Trophoblast cell (in vitro differentiated cells and primary cell): ENCODE measurements at regions not wholly inside any gene's neighbourhood (a gene's known extent, or its start where the extent isn't known, plus 50 kb on each side); places are given as distances from the start of the nearest gene placed in this dataset.

Source experiments
- DNase-seq, 2 donors: peaks; one replicate each; pipeline ENCODE4 v3.0.0-alpha.2; 2016
- H2AFZ ChIP-seq: 2 replicates; pipeline ENCODE4 v1.6.1; 2013; ENCODE audit warnings: low read length, moderate library complexity, mild to moderate bottlenecking; ENCODE audit not compliant: insufficient read depth, poor library complexity
- H2AK5ac ChIP-seq: 2 replicates; pipeline ENCODE4 v1.6.1; 2013; ENCODE audit warnings: mild to moderate bottlenecking, low read length
- H2BK120ac ChIP-seq: 2 replicates; pipeline ENCODE4 v1.6.1; 2013; ENCODE audit warnings: low read length, mild to moderate bottlenecking, moderate library complexity; ENCODE audit not compliant: insufficient read depth, poor library complexity
- H2BK12ac ChIP-seq: 2 replicates; pipeline ENCODE4 v1.6.1; 2013; ENCODE audit warnings: mild to moderate bottlenecking, low read length, moderate library complexity
- H2BK5ac ChIP-seq: 2 replicates; pipeline ENCODE4 v1.6.1; 2013; ENCODE audit warnings: low read length, low read depth, moderate library complexity, mild to moderate bottlenecking; ENCODE audit not compliant: poor library complexity
- H3K14ac ChIP-seq: 2 replicates; pipeline ENCODE4 v1.6.1; 2013; ENCODE audit warnings: mild to moderate bottlenecking, low read length
- H3K18ac ChIP-seq: 2 replicates; pipeline ENCODE4 v1.6.1; 2013; ENCODE audit warnings: mild to moderate bottlenecking, low read length
- H3K23ac ChIP-seq: 2 replicates; pipeline ENCODE4 v1.6.1; 2013; ENCODE audit warnings: low read length
- H3K27ac ChIP-seq: 2 replicates; pipeline ENCODE4 v1.5.1; 2013; ENCODE audit warnings: low read depth, mild to moderate bottlenecking, inconsistent platforms, low read length, moderate library complexity
- H3K27me3 ChIP-seq: 2 replicates; pipeline ENCODE4 v1.6.1; 2013; ENCODE audit warnings: inconsistent platforms, mild to moderate bottlenecking, low read length, moderate library complexity; ENCODE audit not compliant: insufficient read depth
- H3K36me3 ChIP-seq, 2 experiments: 1 replicate in 1 of 2; 2 replicates in 1 of 2; pipeline ENCODE4 v1.6.1; 2013; ENCODE audit warnings: low read length in 2 of 2, mild to moderate bottlenecking in 2 of 2, moderate library complexity in 1 of 2; ENCODE audit not compliant: insufficient read depth in 2 of 2, control insufficient read depth in 1 of 2
- H3K4ac ChIP-seq: 2 replicates; pipeline ENCODE4 v1.6.1; 2013; ENCODE audit warnings: low read depth, mild to moderate bottlenecking, low read length, moderate library complexity
- H3K4me1 ChIP-seq, 2 experiments: 1 replicate in 1 of 2; 2 replicates in 1 of 2; pipeline ENCODE4 v1.6.1; 2013; ENCODE audit warnings: low read length in 2 of 2, mild to moderate bottlenecking in 2 of 2, moderate library complexity in 1 of 2; ENCODE audit not compliant: insufficient read depth in 2 of 2, control insufficient read depth in 1 of 2
- H3K4me2 ChIP-seq: 2 replicates; pipeline ENCODE4 v1.6.1; 2013; ENCODE audit warnings: inconsistent platforms, mild to moderate bottlenecking, low read length, moderate library complexity
- H3K4me3 ChIP-seq: 2 replicates; pipeline ENCODE4 v1.5.1; 2013; ENCODE audit warnings: mild to moderate bottlenecking, low read depth, low read length, inconsistent platforms
- H3K79me1 ChIP-seq: one replicate; pipeline ENCODE4 v1.6.1; 2013; ENCODE audit warnings: low read length
- H3K79me2 ChIP-seq: 2 replicates; pipeline ENCODE4 v1.6.1; 2013; ENCODE audit warnings: low read length, mild to moderate bottlenecking; ENCODE audit not compliant: control insufficient read depth, insufficient read depth, poor library complexity
- H3K9ac ChIP-seq: 2 replicates; pipeline ENCODE4 v1.6.1; 2013; ENCODE audit warnings: mild to moderate bottlenecking, low read length
- H3K9me3 ChIP-seq: 2 replicates; pipeline ENCODE4 v1.6.1; 2013; ENCODE audit warnings: low read depth, mild to moderate bottlenecking, control low read depth, inconsistent platforms, low read length; ENCODE audit not compliant: insufficient read depth
- H4K12ac ChIP-seq: 2 replicates; pipeline ENCODE4 v1.6.1; 2013; ENCODE audit warnings: low read depth, mild to moderate bottlenecking, low read length, moderate library complexity
- H4K8ac ChIP-seq: 2 replicates; pipeline ENCODE4 v1.6.1; 2013; ENCODE audit warnings: low read depth, mild to moderate bottlenecking, low read length, moderate library complexity
- H4K91ac ChIP-seq: one replicate; pipeline ENCODE4 v1.6.1; 2013; ENCODE audit warnings: low read depth, mild to moderate bottlenecking, low read length, moderate library complexity
- WGBS: extraction: QIAGEN DNeasy Blood & Tissue Kit; methylation state at CpG from one replicate; pipeline ENCODE4 v1.1.7; 2013; ENCODE audit warnings: missing lambda C conversion rate; ENCODE audit not compliant: insufficient read length, insufficient coverage; ENCODE audit errors: extremely low coverage; 5-methylcytosine and 5-hydroxymethylcytosine counted together

DNA sequence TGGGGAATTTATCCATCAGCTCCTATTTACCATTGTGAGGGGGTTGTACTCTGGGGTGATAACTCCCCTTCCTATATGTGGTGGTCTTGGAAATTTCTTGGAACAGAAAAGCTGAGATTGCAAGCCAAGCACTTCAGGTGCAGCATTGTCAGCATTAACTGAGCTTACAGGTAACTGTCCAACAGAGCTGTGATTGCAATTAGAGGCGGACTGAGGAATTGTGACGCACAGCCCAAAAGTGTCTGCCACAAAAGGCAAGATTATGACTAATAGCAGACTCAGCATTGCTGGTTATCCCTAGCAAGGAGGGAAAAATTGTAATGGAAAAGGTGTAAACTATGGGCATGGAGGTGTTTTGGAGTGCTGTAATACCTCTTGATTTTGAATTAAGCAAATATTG, 126.1 kb upstream of the AGR3 start:
- Histone ChIP-seq H3K14ac (no peak overlapping the region), H3K9me3 (no peaks in the 10 kb centered on the region), H3K9ac (no peak overlapping the region), H3K4me1 (peaks cover 0 to 2% of the 10 kb centered on the region in 2 experiments), H2AFZ (no peak overlapping the region), H2BK5ac (no peak overlapping the region), H2BK120ac (no peak overlapping the region), H3K18ac (no peak overlapping the region), H4K8ac (no peak overlapping the region), H3K27ac (no peak overlapping the region), H4K12ac (no peak overlapping the region), H3K79me1 (no peaks in the 10 kb centered on the region), H3K4me2 (no peak overlapping the region), H3K27me3 (no peaks in the 10 kb centered on the region), H2AK5ac (no peak overlapping the region), H4K91ac (no peak overlapping the region), H3K36me3 (no peaks in the 10 kb centered on the region), H2BK12ac (no peak overlapping the region), H3K79me2 (no peaks in the 10 kb centered on the region), H3K23ac (no peak overlapping the region), H3K4me3 (no peak overlapping the region), H3K4ac (no peak overlapping the region)
- DNase-seq = no peak
- WGBS = no CpG with 5 or more reads among the region's 2 CpGs

GRCh38 chr7:17009007-17009719, 127.4 kb upstream of the AGR3 start:
- H3K9ac ChIP-seq = no peak overlapping the region
- H3K79me2 ChIP-seq = no peaks in the 10 kb centered on the region
- no peak overlapping the region for H2BK12ac ChIP-seq
- DNase-seq = peak in 1 of 2 donors; percentile 58
- H3K79me1 ChIP-seq = no peaks in the 10 kb centered on the region
- no peak overlapping the region for H3K4me3 ChIP-seq
- H3K27me3 ChIP-seq = no peaks in the 10 kb centered on the region
- no peak overlapping the region for H2AFZ ChIP-seq
- no peak overlapping the region for H2AK5ac ChIP-seq
- H3K4me1 ChIP-seq = peaks cover 0 to 2% of the 10 kb centered on the region in 2 experiments
- H3K27ac ChIP-seq = no peak overlapping the region
- no peak overlapping the region for H2BK5ac ChIP-seq
- H3K23ac ChIP-seq = no peak overlapping the region
- no peak overlapping the region for H4K91ac ChIP-seq
- no peak overlapping the region for H3K4ac ChIP-seq
- no peaks in the 10 kb centered on the region for H3K9me3 ChIP-seq
- no peak overlapping the region for H3K14ac ChIP-seq
- no peak overlapping the region for H4K12ac ChIP-seq
- H2BK120ac ChIP-seq = no peak overlapping the region
- H3K18ac ChIP-seq = no peak overlapping the region
- no peaks in the 10 kb centered on the region for H3K36me3 ChIP-seq
- H4K8ac ChIP-seq = no peak overlapping the region
- WGBS = no CpG with 5 or more reads among the region's 4 CpGs
- H3K4me2 ChIP-seq = no peak overlapping the region

- Histone ChIP-seq H3K14ac (no peak overlapping the region), H3K4ac (no peak overlapping the region), H4K12ac (no peak overlapping the region), H2BK5ac (no peak overlapping the region), H3K9me3 (no peaks in the 10 kb centered on the region), H3K27ac (no peak overlapping the region), H3K4me1 (peaks cover 0 to 2% of the 10 kb centered on the region in 2 experiments), H3K79me1 (no peaks in the 10 kb centered on the region), H2AK5ac (no peak overlapping the region), H3K18ac (no peak overlapping the region), H4K91ac (no peak overlapping the region), H3K4me3 (no peak overlapping the region), H4K8ac (no peak overlapping the region), H2AFZ (no peak overlapping the region), H3K79me2 (no peaks in the 10 kb centered on the region), H2BK120ac (no peak overlapping the region), H3K23ac (no peak overlapping the region), H3K27me3 (no peaks in the 10 kb centered on the region), H3K9ac (no peak overlapping the region), H2BK12ac (no peak overlapping the region), H3K4me2 (no peak overlapping the region), H3K36me3 (no peaks in the 10 kb centered on the region)
- DNase-seq = no peak
- WGBS = no CpG with 5 or more reads among the region's 1 CpG
Observed at GRCh38 chr7:17009933-17010332, 128.2 kb upstream of the AGR3 start.

DNA sequence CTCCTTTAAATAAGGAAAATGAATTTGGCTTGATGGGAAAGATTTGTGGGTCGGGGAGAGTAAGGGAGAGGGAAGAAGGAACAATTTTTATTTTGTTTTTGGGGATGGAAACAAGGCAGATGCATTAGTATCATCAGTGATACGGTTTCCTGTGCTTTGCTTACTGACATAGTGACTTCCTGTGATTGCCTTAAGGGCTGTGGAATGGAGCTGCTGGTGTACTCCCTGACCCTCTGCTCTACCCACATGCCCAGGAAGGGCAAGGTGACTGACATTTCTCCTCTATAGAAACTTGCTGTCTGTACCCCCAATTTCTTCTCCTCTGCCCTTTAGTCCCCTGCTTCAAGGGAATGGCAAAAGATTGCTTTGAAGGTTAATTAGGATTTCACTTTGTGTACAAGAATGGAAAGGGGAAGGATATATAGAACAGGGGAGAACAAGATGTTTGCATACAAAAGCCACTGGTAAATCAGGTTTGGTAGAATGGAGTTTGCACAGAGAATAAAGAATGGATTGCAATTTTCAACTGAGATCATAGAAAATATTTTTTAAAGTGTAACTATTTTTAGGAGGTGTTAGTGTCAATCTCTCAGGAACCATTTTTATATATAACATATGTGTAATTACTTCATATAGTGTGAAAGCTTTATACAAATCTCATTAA, 129.0 kb upstream of the AGR3 start:
- H3K4ac ChIP-seq = no peak overlapping the region
- H3K79me2 ChIP-seq = no peaks in the 10 kb centered on the region
- H3K18ac ChIP-seq = no peak overlapping the region
- peak in 1 of 2 donors; percentile 53 for DNase-seq
- no peak overlapping the region for H4K91ac ChIP-seq
- H2AK5ac ChIP-seq = no peak overlapping the region
- WGBS = 100% methylated on average over 1 of the region's 2 CpGs
- H3K4me1 ChIP-seq = peaks cover 0 to 2% of the 10 kb centered on the region in 2 experiments
- no peak overlapping the region for H3K4me3 ChIP-seq
- H3K79me1 ChIP-seq = no peaks in the 10 kb centered on the region
- H2BK120ac ChIP-seq = no peak overlapping the region
- H3K9ac ChIP-seq = no peak overlapping the region
- no peak overlapping the region for H3K23ac ChIP-seq
- no peak overlapping the region for H3K14ac ChIP-seq
- H3K27me3 ChIP-seq = no peaks in the 10 kb centered on the region
- H2AFZ ChIP-seq = no peak overlapping the region
- H4K12ac ChIP-seq = no peak overlapping the region
- no peaks in the 10 kb centered on the region for H3K36me3 ChIP-seq
- no peaks in the 10 kb centered on the region for H3K9me3 ChIP-seq
- H3K27ac ChIP-seq = no peak overlapping the region
- no peak overlapping the region for H4K8ac ChIP-seq
- no peak overlapping the region for H2BK12ac ChIP-seq
- no peak overlapping the region for H3K4me2 ChIP-seq
- no peak overlapping the region for H2BK5ac ChIP-seq
